ENCODE measurements at regions not wholly inside any gene's neighbourhood (a gene's known extent, or its start where the extent isn't known, plus 50 kb on each side); places are given as distances from the start of the nearest gene placed in this dataset.

DNA sequence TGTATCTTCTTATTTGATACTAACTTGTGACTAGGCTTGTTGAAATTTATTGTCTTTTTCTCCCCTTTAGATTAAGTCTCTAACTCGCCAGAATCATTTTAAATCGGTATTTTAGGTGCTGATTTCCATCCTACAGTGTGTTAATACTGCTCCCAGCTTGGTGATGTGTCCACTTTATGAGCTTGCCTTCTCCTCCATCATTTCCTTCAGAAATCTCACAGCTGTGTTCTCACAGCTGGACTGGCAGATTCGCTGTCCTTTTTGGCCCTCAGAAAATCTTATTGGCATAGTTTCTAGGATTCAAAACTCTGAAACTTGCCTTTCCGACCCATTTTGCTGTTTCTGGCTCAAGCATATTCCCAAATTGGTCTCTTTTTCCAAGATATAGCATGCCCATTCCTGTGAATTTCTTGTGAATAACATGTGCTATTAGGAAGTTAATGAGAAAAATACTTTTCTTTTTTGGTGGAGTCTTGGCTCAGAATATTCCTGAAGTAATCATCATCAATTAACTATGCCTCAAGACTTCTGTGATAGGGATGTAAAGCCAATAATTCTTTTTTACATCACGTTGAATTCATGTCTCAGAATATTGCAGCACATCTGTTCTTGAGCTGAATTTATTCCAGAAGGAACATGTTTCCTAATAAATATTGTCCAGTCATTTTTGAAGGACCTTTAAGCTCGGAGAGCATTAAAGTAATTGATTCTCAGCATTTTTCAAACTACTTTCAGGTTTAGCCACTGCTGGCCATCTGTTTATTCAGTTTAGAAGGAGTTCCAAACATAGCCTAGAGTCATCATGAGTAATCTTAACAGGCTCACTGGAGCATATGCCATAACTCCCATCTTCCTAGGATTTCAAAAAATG is 50.0 kb upstream of the USP44 start:
- Histone ChIP-seq H2BK120ac (ENCODE audit: low read depth, low read length) (no peak overlapping the region), H3K9me3 (replicated peaks in 1 of 2; ENCODE audit: control insufficient read depth in 2 of 2, insufficient read depth in 1 of 2, low read depth in 1 of 2, low read length in 2 of 2) (no peaks in the 10 kb centered on the region), H2AFZ (ENCODE audit: low read length) (no peak overlapping the region), H3K79me1 (ENCODE audit: low read depth, low read length) (no peaks in the 10 kb centered on the region), H3K4me1 (ENCODE audit: control insufficient read depth in 2 of 2, insufficient read depth in 1 of 2, low read depth in 1 of 2, low read length in 2 of 2) (peaks cover 0 to 3% of the 10 kb centered on the region in 2 donors), H3K14ac (ENCODE audit: low read length) (no peak overlapping the region), H3K27me3 (ENCODE audit: control insufficient read depth in 3 of 3, insufficient read depth in 3 of 3, low read depth in 1 of 3, low read length in 3 of 3) (no peaks in the 10 kb centered on the region), H3K23ac (ENCODE audit: low read depth, low read length, poor library complexity) (no peak overlapping the region), H2BK12ac (ENCODE audit: low read length) (no peak overlapping the region), H3K18ac (ENCODE audit: low read length) (no peak overlapping the region), H2BK15ac (ENCODE audit: low read length) (no peak overlapping the region), H3K9ac (ENCODE audit: low read depth, low read length, poor library complexity) (no peak overlapping the region), H2AK5ac (ENCODE audit: low read depth, low read length) (no peak overlapping the region), H4K91ac (ENCODE audit: low read depth, low read length, poor library complexity) (no peak overlapping the region), H4K8ac (ENCODE audit: low read depth, low read length) (no peak overlapping the region), H2BK5ac (ENCODE audit: low read length) (no peak overlapping the region), H3K4ac (ENCODE audit: low read length) (no peak overlapping the region), H3K4me3 (ENCODE audit: low read length in 2 of 2) (no peak overlapping the region), H3K4me2 (ENCODE audit: insufficient read depth, low read length, poor library complexity, severe bottlenecking) (no peak overlapping the region), H3K36me3 (replicated peaks in 1 of 2; ENCODE audit: control insufficient read depth in 2 of 2, insufficient read depth in 2 of 2, low read length in 2 of 2) (no peaks in the 10 kb centered on the region), H3K27ac (replicated peaks; ENCODE audit: low read length) (no peak overlapping the region)
- no CpG with 5 or more reads among the region's 6 CpGs for WGBS, 2 donors (ENCODE audit: extremely low coverage in 2 of 2, insufficient read length in 2 of 2, insufficient replicate concordance in 1 of 2)
- no peak for DNase-seq (ENCODE audit: low spot score)
